Stomach (tissue), 4 donors: ENCODE measurements at regions not wholly inside any gene's neighbourhood (a gene's known extent, or its start where the extent isn't known, plus 50 kb on each side); places are given as distances from the start of the nearest gene placed in this dataset.

Experiments used
- CTCF ChIP-seq, 7 experiments: fragments of 450-650 bp in 4 of 7; fragments of 200-600 bp in 3 of 7; sonication (generic) in 3 of 7; IDR thresholded peaks; one replicate each; pipeline ENCODE4 v1.5.1; 2016 to 2019; ENCODE audit warnings: antibody characterized with exemption in 7 of 7, control low read depth in 2 of 7, mild to moderate bottlenecking in 1 of 7
- EP300 ChIP-seq: sonication (generic); formaldehyde crosslinking; IDR thresholded peaks from one replicate; pipeline ENCODE4 v1.6.1; 2017; ENCODE audit warnings: antibody characterized with exemption
- POLR2A ChIP-seq, 4 donors: fragments of 450-650 bp; IDR thresholded peaks; one replicate each; pipeline ENCODE4 v1.6.1; 2016; ENCODE audit warnings: antibody characterized with exemption in 4 of 4, control low read depth in 2 of 4, mild to moderate bottlenecking in 1 of 4, moderate library complexity in 1 of 4

- TF ChIP-seq CTCF (IDR thresholded peaks at IDR 0.05) (no peak), POLR2A (IDR thresholded peaks at IDR 0.05) (no peak), EP300 (no peak)
Observed at GRCh38 chr11:91296629-91297028, 928.0 kb upstream of the FAT3 start.
